Fibroblast of pulmonary artery (primary cell): ENCODE measurements at regions not wholly inside any gene's neighbourhood (a gene's known extent, or its start where the extent isn't known, plus 50 kb on each side); places are given as distances from the start of the nearest gene placed in this dataset.

Experiments
- DNase-seq: peaks from one replicate; pipeline ENCODE4 v3.0.0-alpha.2; 2010; ENCODE audit warnings: low read depth
- H3K4me3 ChIP-seq: replicated peaks from 2 replicates; pipeline ENCODE4 v1.5.1; 2011; ENCODE audit warnings: low read depth, mild to moderate bottlenecking, control low read depth, low read length, moderate library complexity
- TF ChIP-seq, protein P1 (sequence below): IDR thresholded peaks from 2 replicates; pipeline ENCODE4 v1.5.1; 2011; ENCODE audit warnings: mild to moderate bottlenecking, control low read depth, low read length, inconsistent platforms; ENCODE audit errors: missing control alignments

GRCh38 chr2:43157506-43158246 is 68.7 kb downstream of the ZFP36L2 start:
- TF ChIP-seq, protein P1, sequence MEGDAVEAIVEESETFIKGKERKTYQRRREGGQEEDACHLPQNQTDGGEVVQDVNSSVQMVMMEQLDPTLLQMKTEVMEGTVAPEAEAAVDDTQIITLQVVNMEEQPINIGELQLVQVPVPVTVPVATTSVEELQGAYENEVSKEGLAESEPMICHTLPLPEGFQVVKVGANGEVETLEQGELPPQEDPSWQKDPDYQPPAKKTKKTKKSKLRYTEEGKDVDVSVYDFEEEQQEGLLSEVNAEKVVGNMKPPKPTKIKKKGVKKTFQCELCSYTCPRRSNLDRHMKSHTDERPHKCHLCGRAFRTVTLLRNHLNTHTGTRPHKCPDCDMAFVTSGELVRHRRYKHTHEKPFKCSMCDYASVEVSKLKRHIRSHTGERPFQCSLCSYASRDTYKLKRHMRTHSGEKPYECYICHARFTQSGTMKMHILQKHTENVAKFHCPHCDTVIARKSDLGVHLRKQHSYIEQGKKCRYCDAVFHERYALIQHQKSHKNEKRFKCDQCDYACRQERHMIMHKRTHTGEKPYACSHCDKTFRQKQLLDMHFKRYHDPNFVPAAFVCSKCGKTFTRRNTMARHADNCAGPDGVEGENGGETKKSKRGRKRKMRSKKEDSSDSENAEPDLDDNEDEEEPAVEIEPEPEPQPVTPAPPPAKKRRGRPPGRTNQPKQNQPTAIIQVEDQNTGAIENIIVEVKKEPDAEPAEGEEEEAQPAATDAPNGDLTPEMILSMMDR: no peak
- DNase-seq: no peak
- no peak overlapping the region for H3K4me3 ChIP-seq

- no peak overlapping the region for H3K4me3 ChIP-seq
- DNase-seq: no peak
- TF ChIP-seq, protein P1: no peak
These were observed 70.5 kb downstream of the ZFP36L2 start for GRCh38 chr2:43155851-43156411.

GRCh38 chr2:43154685-43155084 is 71.7 kb downstream of the ZFP36L2 start:
- TF ChIP-seq, protein P1: no peak
- no peak for DNase-seq
- no peak overlapping the region for H3K4me3 ChIP-seq

DNA sequence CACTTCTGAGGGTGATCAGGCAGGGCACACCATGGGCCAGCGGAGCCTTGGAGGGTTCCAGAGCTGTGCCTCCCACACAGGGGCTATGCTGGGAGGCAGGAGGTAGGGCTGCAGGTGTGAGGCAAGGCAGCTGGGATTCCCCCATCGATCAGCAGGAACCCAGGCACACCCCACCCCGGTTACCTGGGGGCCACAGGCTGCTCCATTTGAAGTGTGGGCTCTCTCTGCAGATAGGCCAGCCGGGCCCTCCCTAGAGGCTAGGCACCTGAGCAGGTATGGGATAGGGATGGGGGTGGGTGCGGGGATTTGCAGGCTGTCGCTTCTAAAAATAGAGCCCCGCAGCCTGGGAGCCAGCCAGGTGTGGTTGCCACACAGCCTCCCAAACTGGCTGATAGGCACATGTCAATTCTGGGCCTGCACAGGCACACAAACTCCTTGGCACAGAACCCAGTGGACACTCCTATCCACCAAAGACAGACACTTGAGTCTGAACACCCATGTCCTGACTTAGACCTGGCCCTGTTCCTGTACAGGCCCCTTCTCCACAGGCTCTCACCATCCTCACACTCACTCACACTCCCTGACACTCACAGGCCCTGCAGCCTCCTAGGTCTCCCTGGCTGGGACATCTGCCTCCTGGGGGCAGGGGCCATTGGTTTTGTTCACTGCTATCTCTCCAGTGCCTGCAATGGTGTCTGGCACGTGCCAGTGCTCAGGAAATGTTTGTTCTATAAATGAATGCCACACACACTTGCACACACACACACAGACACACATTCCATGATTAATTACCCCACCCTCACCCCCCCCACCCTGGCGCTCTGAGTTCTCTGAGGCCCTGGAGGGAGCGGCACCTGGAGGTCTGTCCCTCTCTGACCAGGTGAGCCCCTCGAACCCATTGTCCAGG is 73.4 kb downstream of the ZFP36L2 start:
- TF ChIP-seq, protein P1: no peak
- DNase-seq: no peak
- H3K4me3 ChIP-seq: no peak overlapping the region

GRCh38 chr2:43152186-43152585 is 74.2 kb downstream of the ZFP36L2 start:
- TF ChIP-seq, protein P1: no peak
- DNase-seq: no peak
- no peak overlapping the region for H3K4me3 ChIP-seq

- TF ChIP-seq, protein P1: no peak
- no peak for DNase-seq
- no peak overlapping the region for H3K4me3 ChIP-seq
These were observed 76.8 kb downstream of the ZFP36L2 start for GRCh38 chr2:43149482-43150107.
